Testis (tissue), 2 donors: ENCODE measurements at regions not wholly inside any gene's neighbourhood (a gene's known extent, or its start where the extent isn't known, plus 50 kb on each side); places are given as distances from the start of the nearest gene placed in this dataset.

ENCODE experiments used
- POLR2A ChIP-seq: fragments of 450-650 bp; IDR thresholded peaks from one replicate; pipeline ENCODE4 v1.6.1; 2017; ENCODE audit warnings: antibody characterized with exemption, mild to moderate bottlenecking, moderate library complexity
- TF ChIP-seq, protein P1 (sequence below), 3 experiments: fragments of 450-650 bp in 2 of 3; fragments of 200-600 bp in 1 of 3; sonication (generic) in 1 of 3; IDR thresholded peaks; one replicate each; pipeline ENCODE4 v1.5.1; 2016 to 2019; ENCODE audit warnings: antibody characterized with exemption in 3 of 3, mild to moderate bottlenecking in 2 of 3, moderate library complexity in 1 of 3

DNA sequence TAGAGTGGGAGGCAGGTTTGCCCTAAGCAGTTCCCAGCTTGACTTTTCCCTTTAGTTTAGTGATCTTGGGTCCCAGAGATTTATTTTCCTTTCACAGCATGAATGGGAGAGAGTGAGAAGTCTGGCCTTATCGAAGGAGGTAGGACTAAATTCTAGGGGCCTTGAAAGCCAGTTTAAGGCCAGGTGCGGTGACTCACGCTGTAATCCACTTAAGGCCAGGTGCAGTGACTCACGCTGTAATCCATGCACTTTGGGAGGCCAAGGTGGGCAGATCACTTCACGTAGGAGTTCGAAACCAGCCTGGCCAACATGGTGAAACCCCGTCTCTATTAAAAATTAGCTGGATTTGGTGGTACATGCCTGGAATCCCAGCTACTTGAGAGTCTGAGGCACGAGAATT, 392.2 kb downstream of the ACTR3B start:
- TF ChIP-seq, protein P1, sequence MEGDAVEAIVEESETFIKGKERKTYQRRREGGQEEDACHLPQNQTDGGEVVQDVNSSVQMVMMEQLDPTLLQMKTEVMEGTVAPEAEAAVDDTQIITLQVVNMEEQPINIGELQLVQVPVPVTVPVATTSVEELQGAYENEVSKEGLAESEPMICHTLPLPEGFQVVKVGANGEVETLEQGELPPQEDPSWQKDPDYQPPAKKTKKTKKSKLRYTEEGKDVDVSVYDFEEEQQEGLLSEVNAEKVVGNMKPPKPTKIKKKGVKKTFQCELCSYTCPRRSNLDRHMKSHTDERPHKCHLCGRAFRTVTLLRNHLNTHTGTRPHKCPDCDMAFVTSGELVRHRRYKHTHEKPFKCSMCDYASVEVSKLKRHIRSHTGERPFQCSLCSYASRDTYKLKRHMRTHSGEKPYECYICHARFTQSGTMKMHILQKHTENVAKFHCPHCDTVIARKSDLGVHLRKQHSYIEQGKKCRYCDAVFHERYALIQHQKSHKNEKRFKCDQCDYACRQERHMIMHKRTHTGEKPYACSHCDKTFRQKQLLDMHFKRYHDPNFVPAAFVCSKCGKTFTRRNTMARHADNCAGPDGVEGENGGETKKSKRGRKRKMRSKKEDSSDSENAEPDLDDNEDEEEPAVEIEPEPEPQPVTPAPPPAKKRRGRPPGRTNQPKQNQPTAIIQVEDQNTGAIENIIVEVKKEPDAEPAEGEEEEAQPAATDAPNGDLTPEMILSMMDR (IDR thresholded peaks at IDR 0.05) = no peak
- TF ChIP-seq POLR2A = no peak
